MCF 10A (cell line): ENCODE measurements at regions not wholly inside any gene's neighbourhood (a gene's known extent, or its start where the extent isn't known, plus 50 kb on each side); places are given as distances from the start of the nearest gene placed in this dataset.
"Not testable (repeated sequence)": the region's sequence is repeated elsewhere in the genome, so short reads cannot be mapped to it uniquely, and the experiment has no call there.

Experiments used
- BruUV-seq: library from RNA; stranded (reverse); fragments of 400-500 nt; replicated peaks from 2 replicates; lab custom pipeline; 2021; lab: Mats Ljungman, UMichigan
- CTCF ChIA-PET: fragments of 300-600 bp; sonication (Branson Sonifier 250); formaldehyde crosslinking; extraction: SDS; loops from one replicate; lab custom pipeline; 2021; ENCODE audit warnings: antibody characterized with exemption, inconsistent platforms; lab: Yijun Ruan, JAX
- POLR2A ChIA-PET: fragments of 300-600, 350-650 bp; sonication (Branson Sonifier 250); formaldehyde crosslinking; extraction: SDS; loops from one replicate; lab custom pipeline; 2020; ENCODE audit warnings: antibody characterized with exemption, inconsistent platforms; lab: Yijun Ruan, JAX
- DNase-seq: peaks from one replicate; pipeline ENCODE4 v3.0.0-alpha.2; 2018; ENCODE audit not compliant: unreplicated experiment
- H3K27ac Mint-ChIP-seq: one replicate; pipeline ENCODE4 v1.8.0; 2022; ENCODE audit warnings: mild to moderate bottlenecking, low read depth, mixed read lengths; ENCODE audit not compliant: unreplicated experiment
- H3K27me3 Mint-ChIP-seq: one replicate; pipeline ENCODE4 v1.8.0; 2022; ENCODE audit warnings: mixed read lengths; ENCODE audit not compliant: insufficient read depth, unreplicated experiment
- H3K36me3 Mint-ChIP-seq: one replicate; pipeline ENCODE4 v1.8.0; 2022; ENCODE audit warnings: mild to moderate bottlenecking, moderate library complexity, mixed read lengths; ENCODE audit not compliant: insufficient read depth, unreplicated experiment
- H3K4me1 Mint-ChIP-seq: one replicate; pipeline ENCODE4 v1.8.0; 2022; ENCODE audit warnings: mixed read lengths; ENCODE audit not compliant: insufficient read depth, unreplicated experiment
- H3K4me3 Mint-ChIP-seq: one replicate; pipeline ENCODE4 v1.8.0; 2022; ENCODE audit warnings: mild to moderate bottlenecking, moderate library complexity, mixed read lengths; ENCODE audit not compliant: unreplicated experiment
- H3K9me3 Mint-ChIP-seq: one replicate; pipeline ENCODE4 v1.8.0; 2022; ENCODE audit warnings: mixed read lengths; ENCODE audit not compliant: unreplicated experiment
- intact Hi-C: fragments of 100-400 bp; cut with micrococcal nuclease; formaldehyde crosslinking; loops from 2 replicates; pipeline ENCODE4 v1.14.1; 2022
- TF ChIP-seq, protein P1 (sequence below): fragments of 200-600 bp; IDR thresholded peaks from one replicate; pipeline ENCODE4 v1.8.0; 2022; ENCODE audit warnings: antibody characterized with exemption, mild to moderate bottlenecking; ENCODE audit not compliant: unreplicated experiment

- intact Hi-C loops: loop anchor here (5.0 kb wide), 1 partner anchor 47 kb away; no protein-coding TSS in a partner anchor
- Mint-ChIP-seq H3K4me3 (no peak overlapping the region), H3K27ac (no peak overlapping the region), H3K36me3 (no peaks in the 10 kb centered on the region), H3K27me3 (no peaks in the 10 kb centered on the region), H3K4me1 (no peaks in the 10 kb centered on the region), H3K9me3 (no peaks in the 10 kb centered on the region)
- CTCF ChIA-PET: interaction anchor here (0.6 to 1.2 kb wide), 4 partner anchors 11 to 742 kb away, joined by 3 read pairs; no protein-coding TSS in a partner anchor
- TSS peak; percentile 66 for BruUV-seq
- POLR2A ChIA-PET: interaction anchor here (0.5 to 1.4 kb wide), 11 partner anchors 14 to 294 kb away, joined by 3 to 8 read pairs (median 3); no protein-coding TSS in a partner anchor
- peak; percentile 98 for DNase-seq
- TF ChIP-seq, protein P1, sequence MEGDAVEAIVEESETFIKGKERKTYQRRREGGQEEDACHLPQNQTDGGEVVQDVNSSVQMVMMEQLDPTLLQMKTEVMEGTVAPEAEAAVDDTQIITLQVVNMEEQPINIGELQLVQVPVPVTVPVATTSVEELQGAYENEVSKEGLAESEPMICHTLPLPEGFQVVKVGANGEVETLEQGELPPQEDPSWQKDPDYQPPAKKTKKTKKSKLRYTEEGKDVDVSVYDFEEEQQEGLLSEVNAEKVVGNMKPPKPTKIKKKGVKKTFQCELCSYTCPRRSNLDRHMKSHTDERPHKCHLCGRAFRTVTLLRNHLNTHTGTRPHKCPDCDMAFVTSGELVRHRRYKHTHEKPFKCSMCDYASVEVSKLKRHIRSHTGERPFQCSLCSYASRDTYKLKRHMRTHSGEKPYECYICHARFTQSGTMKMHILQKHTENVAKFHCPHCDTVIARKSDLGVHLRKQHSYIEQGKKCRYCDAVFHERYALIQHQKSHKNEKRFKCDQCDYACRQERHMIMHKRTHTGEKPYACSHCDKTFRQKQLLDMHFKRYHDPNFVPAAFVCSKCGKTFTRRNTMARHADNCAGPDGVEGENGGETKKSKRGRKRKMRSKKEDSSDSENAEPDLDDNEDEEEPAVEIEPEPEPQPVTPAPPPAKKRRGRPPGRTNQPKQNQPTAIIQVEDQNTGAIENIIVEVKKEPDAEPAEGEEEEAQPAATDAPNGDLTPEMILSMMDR: no peak
Measured at GRCh38 chr6:121780325-121781321, 345.2 kb downstream of the GJA1 start.

GRCh38 chr6:121791396-121792315 lies 356.2 kb downstream of the GJA1 start:
- no peak overlapping the region for H3K4me3 Mint-ChIP-seq
- H3K27me3 Mint-ChIP-seq: no peaks in the 10 kb centered on the region
- no peaks in the 10 kb centered on the region for H3K36me3 Mint-ChIP-seq
- H3K27ac Mint-ChIP-seq: no peak overlapping the region
- ChIA-PET POLR2A (no interaction called here), CTCF (no interaction called here)
- H3K4me1 Mint-ChIP-seq: peaks cover 7% of the 10 kb centered on the region
- no peak for DNase-seq
- BruUV-seq: no TSS peak
- no peaks in the 10 kb centered on the region for H3K9me3 Mint-ChIP-seq
- intact Hi-C loops: no loop called here
- TF ChIP-seq, protein P1: no peak

DNA sequence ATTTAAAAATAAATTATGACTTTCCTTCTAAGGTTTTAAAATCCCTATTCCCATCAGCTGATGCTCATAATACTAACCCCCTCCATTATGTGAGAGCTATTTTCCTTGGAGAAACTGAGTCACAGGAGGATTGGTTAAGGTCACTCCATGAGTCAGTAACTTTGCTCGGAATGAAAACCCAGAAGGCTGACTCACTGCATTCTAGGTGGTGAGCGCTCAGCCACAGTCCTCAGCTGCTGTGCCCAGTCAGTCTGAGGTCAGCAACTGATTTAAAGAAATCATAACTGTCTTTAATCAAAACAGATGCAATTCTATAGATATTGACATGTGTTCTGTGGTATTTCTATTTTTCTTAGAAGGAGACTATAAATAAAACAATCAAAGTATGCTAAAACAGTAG lies 359.2 kb downstream of the GJA1 start:
- POLR2A ChIA-PET: interaction anchor here (1.0 to 1.5 kb wide), 2 partner anchors 12 to 13 kb away, joined by 3 to 4 read pairs; no protein-coding TSS in a partner anchor
- intact Hi-C loops: no loop called here

DNA sequence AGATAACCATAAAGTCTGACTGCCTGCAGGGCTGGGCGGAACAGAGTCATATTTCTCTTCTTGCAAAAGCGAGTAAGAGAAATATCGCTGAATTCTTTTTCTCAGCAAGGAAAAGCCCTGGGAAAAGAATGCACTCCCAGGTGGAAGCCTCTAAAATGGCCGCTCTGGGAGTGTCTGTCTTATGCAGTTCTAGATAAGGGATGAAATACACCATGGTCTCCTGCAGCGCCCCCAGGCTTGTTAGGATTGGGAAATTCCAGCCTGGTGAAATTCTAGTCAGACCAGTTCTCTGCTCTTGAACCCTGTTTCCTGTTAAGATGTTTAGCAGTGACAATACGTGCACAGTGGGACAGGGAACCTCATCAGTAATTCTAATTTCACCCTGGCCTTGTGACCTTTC lies 362.2 kb downstream of the GJA1 start:
- H3K36me3 Mint-ChIP-seq, H3K4me1 Mint-ChIP-seq, H3K27me3 Mint-ChIP-seq, CTCF ChIA-PET, H3K27ac Mint-ChIP-seq, BruUV-seq, H3K4me3 Mint-ChIP-seq, DNase-seq, POLR2A ChIA-PET, intact Hi-C loops: not testable (repeated sequence)
- H3K9me3 Mint-ChIP-seq: peaks cover 17% of the 10 kb centered on the region

More for the DNA sequence above, 359.2 kb downstream of the GJA1 start:
- no peak overlapping the region for H3K4me3 Mint-ChIP-seq
- H3K27ac Mint-ChIP-seq: no peak overlapping the region
- no peaks in the 10 kb centered on the region for H3K27me3 Mint-ChIP-seq
- TF ChIP-seq, protein P1: no peak
- H3K9me3 Mint-ChIP-seq: no peaks in the 10 kb centered on the region
- CTCF ChIA-PET: interaction anchor here (0.6 kb wide), 1 partner anchor 53 kb away, joined by 4 read pairs; no protein-coding TSS in a partner anchor
- H3K36me3 Mint-ChIP-seq: peaks cover 6% of the 10 kb centered on the region
- H3K4me1 Mint-ChIP-seq: peaks cover 7% of the 10 kb centered on the region
- DNase-seq: peak; percentile 70
- no TSS peak for BruUV-seq

- BruUV-seq, H3K4me1 Mint-ChIP-seq, POLR2A ChIA-PET, H3K36me3 Mint-ChIP-seq, H3K27ac Mint-ChIP-seq, H3K27me3 Mint-ChIP-seq, CTCF ChIA-PET, DNase-seq, intact Hi-C loops, H3K4me3 Mint-ChIP-seq: not testable (repeated sequence)
- peaks cover 18% of the 10 kb centered on the region for H3K9me3 Mint-ChIP-seq
Measured at GRCh38 chr6:121798126-121798525, 362.7 kb downstream of the GJA1 start.
